ENCODE measurements at regions not wholly inside any gene's neighbourhood (a gene's known extent, or its start where the extent isn't known, plus 50 kb on each side); places are given as distances from the start of the nearest gene placed in this dataset.
A peak's percentile ranks its signal among the peaks of the same experiment; 100 is the strongest.

GRCh38 chr6:119557239-119557638, 207.7 kb upstream of the MAN1A1 start:
- DNase-seq (ENCODE audit: low read depth in 1 of 2, low spot score in 1 of 2), result no peak
- H3K4me1 ChIP-seq (ENCODE audit: low read depth), result no peaks in the 10 kb centered on the region
- no peaks in the 10 kb centered on the region for H3K9me3 ChIP-seq (ENCODE audit: low read depth)
- no peaks in the 10 kb centered on the region for H3K36me3 ChIP-seq
- no peak overlapping the region for H3K4me3 ChIP-seq
- H3K27me3 ChIP-seq, result no peaks in the 10 kb centered on the region
- H3K27ac ChIP-seq, result no peak overlapping the region
- no peak for TF ChIP-seq CTCF (IDR thresholded peaks at IDR 0.05; ENCODE audit: low read depth, low read length)

- Histone ChIP-seq H3K4me3 (no peak overlapping the region), H3K36me3 (no peaks in the 10 kb centered on the region), H3K27me3 (no peaks in the 10 kb centered on the region), H3K9me3 (ENCODE audit: low read depth) (no peaks in the 10 kb centered on the region), H3K4me1 (ENCODE audit: low read depth) (no peaks in the 10 kb centered on the region), H3K27ac (no peak overlapping the region)
- no peak for TF ChIP-seq CTCF (IDR thresholded peaks at IDR 0.05; ENCODE audit: low read depth, low read length)
- no peak for DNase-seq (ENCODE audit: low read depth in 1 of 2, low spot score in 1 of 2)
Observed at GRCh38 chr6:119552021-119552420, 202.5 kb upstream of the MAN1A1 start.

- no peaks in the 10 kb centered on the region for H3K9me3 ChIP-seq (ENCODE audit: low read depth)
- TF ChIP-seq CTCF (IDR thresholded peaks at IDR 0.05; ENCODE audit: low read depth, low read length), result no peak
- no peak overlapping the region for H3K27ac ChIP-seq
- no peaks in the 10 kb centered on the region for H3K4me1 ChIP-seq (ENCODE audit: low read depth)
- no peaks in the 10 kb centered on the region for H3K36me3 ChIP-seq
- H3K4me3 ChIP-seq, result no peak overlapping the region
- H3K27me3 ChIP-seq, result no peaks in the 10 kb centered on the region
- no peak for DNase-seq (ENCODE audit: low read depth in 1 of 2, low spot score in 1 of 2)
Observed at GRCh38 chr6:119547024-119547423, 197.5 kb upstream of the MAN1A1 start.

GRCh38 chr6:119545245-119545644, 195.7 kb upstream of the MAN1A1 start:
- H3K9me3 ChIP-seq (ENCODE audit: low read depth), result no peaks in the 10 kb centered on the region

GRCh38 chr6:119544325-119545175, 195.0 kb upstream of the MAN1A1 start:
- Histone ChIP-seq H3K4me3 (no peak overlapping the region), H3K27me3 (no peaks in the 10 kb centered on the region), H3K27ac (no peak overlapping the region), H3K9me3 (ENCODE audit: low read depth) (no peaks in the 10 kb centered on the region), H3K36me3 (no peaks in the 10 kb centered on the region), H3K4me1 (ENCODE audit: low read depth) (no peaks in the 10 kb centered on the region)
- DNase-seq (ENCODE audit: low read depth in 1 of 2, low spot score in 1 of 2), result peak in 1 of 2 donors; percentile 19
- no peak for TF ChIP-seq CTCF (IDR thresholded peaks at IDR 0.05; ENCODE audit: low read depth, low read length)

More at GRCh38 chr6:119545245-119545644, 195.7 kb upstream of the MAN1A1 start:
- Histone ChIP-seq H3K36me3 (no peaks in the 10 kb centered on the region), H3K27ac (no peak overlapping the region), H3K4me3 (no peak overlapping the region), H3K4me1 (ENCODE audit: low read depth) (no peaks in the 10 kb centered on the region), H3K27me3 (no peaks in the 10 kb centered on the region)
- TF ChIP-seq CTCF (IDR thresholded peaks at IDR 0.05; ENCODE audit: low read depth, low read length), result no peak
- no peak for DNase-seq (ENCODE audit: low read depth in 1 of 2, low spot score in 1 of 2)

Measured in cardiac muscle cell (in vitro differentiated cells and primary cell).